ENCODE measurements at regions not wholly inside any gene's neighbourhood (a gene's known extent, or its start where the extent isn't known, plus 50 kb on each side); places are given as distances from the start of the nearest gene placed in this dataset.

- no peaks in the 10 kb centered on the region for H3K79me2 ChIP-seq (ENCODE audit: low read length)
- no peak overlapping the region for H2AFZ ChIP-seq (ENCODE audit: low read depth, low read length)
- no peaks in the 10 kb centered on the region for H3K4me1 ChIP-seq (ENCODE audit: low read length)
- H3K27ac ChIP-seq (ENCODE audit: low read length), result no peak overlapping the region
- no peaks in the 10 kb centered on the region for H4K20me1 ChIP-seq (ENCODE audit: insufficient read depth, low read length)
- H3K4me2 ChIP-seq (ENCODE audit: low read length), result no peak overlapping the region
- H3K9ac ChIP-seq (ENCODE audit: low read length), result no peak overlapping the region
- no peak for TF ChIP-seq CTCF (IDR thresholded peaks at IDR 0.05; ENCODE audit: low read depth, low read length)
- TF ChIP-seq EZH2phosphoT487 (IDR thresholded peaks at IDR 0.05; ENCODE audit: low read depth), result no peak
- H3K27me3 ChIP-seq (ENCODE audit: low read depth, low read length), result no peaks in the 10 kb centered on the region
- no peaks in the 10 kb centered on the region for H3K9me3 ChIP-seq (ENCODE audit: insufficient read depth, low read length)
- no peak overlapping the region for H3K4me3 ChIP-seq (ENCODE audit: low read length)
- H3K36me3 ChIP-seq (replicated peaks; ENCODE audit: low read depth, low read length), result no peaks in the 10 kb centered on the region
These were observed 119.2 kb upstream of the TNFSF11 start for GRCh38 chr13:42454749-42455148.

- Histone ChIP-seq H3K79me2 (ENCODE audit: low read length) (no peaks in the 10 kb centered on the region), H3K4me1 (ENCODE audit: low read length) (no peaks in the 10 kb centered on the region), H3K36me3 (replicated peaks; ENCODE audit: low read depth, low read length) (no peaks in the 10 kb centered on the region), H3K27me3 (ENCODE audit: low read depth, low read length) (no peaks in the 10 kb centered on the region), H2AFZ (ENCODE audit: low read depth, low read length) (no peak overlapping the region), H3K4me2 (ENCODE audit: low read length) (no peak overlapping the region), H3K9me3 (ENCODE audit: insufficient read depth, low read length) (no peaks in the 10 kb centered on the region), H4K20me1 (ENCODE audit: insufficient read depth, low read length) (no peaks in the 10 kb centered on the region), H3K9ac (ENCODE audit: low read length) (no peak overlapping the region), H3K4me3 (ENCODE audit: low read length) (no peak overlapping the region), H3K27ac (ENCODE audit: low read length) (no peak overlapping the region)
- TF ChIP-seq EZH2phosphoT487 (IDR thresholded peaks at IDR 0.05; ENCODE audit: low read depth), result no peak
- no peak for TF ChIP-seq CTCF (IDR thresholded peaks at IDR 0.05; ENCODE audit: low read depth, low read length)
These were observed 115.8 kb upstream of the TNFSF11 start for GRCh38 chr13:42458193-42458592.

GRCh38 chr13:42466123-42466522 lies 107.8 kb upstream of the TNFSF11 start:
- Histone ChIP-seq H3K4me2 (ENCODE audit: low read length) (no peak overlapping the region), H3K27ac (ENCODE audit: low read length) (no peak overlapping the region), H3K79me2 (ENCODE audit: low read length) (no peaks in the 10 kb centered on the region), H3K9ac (ENCODE audit: low read length) (no peak overlapping the region), H3K36me3 (replicated peaks; ENCODE audit: low read depth, low read length) (no peaks in the 10 kb centered on the region), H3K27me3 (ENCODE audit: low read depth, low read length) (no peaks in the 10 kb centered on the region), H4K20me1 (ENCODE audit: insufficient read depth, low read length) (no peaks in the 10 kb centered on the region), H3K4me3 (ENCODE audit: low read length) (no peak overlapping the region), H3K9me3 (ENCODE audit: insufficient read depth, low read length) (no peaks in the 10 kb centered on the region), H3K4me1 (ENCODE audit: low read length) (peaks cover 3% of the 10 kb centered on the region), H2AFZ (ENCODE audit: low read depth, low read length) (no peak overlapping the region)
- TF ChIP-seq CTCF (IDR thresholded peaks at IDR 0.05; ENCODE audit: low read depth, low read length), result no peak

- Histone ChIP-seq H3K36me3 (replicated peaks; ENCODE audit: low read depth, low read length) (no peaks in the 10 kb centered on the region), H3K4me2 (ENCODE audit: low read length) (no peak overlapping the region), H3K4me3 (ENCODE audit: low read length) (no peak overlapping the region), H3K4me1 (ENCODE audit: low read length) (peaks cover 8% of the 10 kb centered on the region), H3K79me2 (ENCODE audit: low read length) (no peaks in the 10 kb centered on the region), H2AFZ (ENCODE audit: low read depth, low read length) (no peak overlapping the region), H3K27ac (ENCODE audit: low read length) (no peak overlapping the region), H4K20me1 (ENCODE audit: insufficient read depth, low read length) (no peaks in the 10 kb centered on the region), H3K27me3 (ENCODE audit: low read depth, low read length) (peaks cover under 1% of the 10 kb centered on the region), H3K9ac (ENCODE audit: low read length) (no peak overlapping the region), H3K9me3 (ENCODE audit: insufficient read depth, low read length) (no peaks in the 10 kb centered on the region)
- TF ChIP-seq EZH2phosphoT487 (IDR thresholded peaks at IDR 0.05; ENCODE audit: low read depth), result no peak
- TF ChIP-seq CTCF (IDR thresholded peaks at IDR 0.05; ENCODE audit: low read depth, low read length), result no peak
These were observed 107.3 kb upstream of the TNFSF11 start for GRCh38 chr13:42466609-42467008.

All from OCI-LY3 (cell line).